ENCODE measurements at regions not wholly inside any gene's neighbourhood (a gene's known extent, or its start where the extent isn't known, plus 50 kb on each side); places are given as distances from the start of the nearest gene placed in this dataset.

DNA sequence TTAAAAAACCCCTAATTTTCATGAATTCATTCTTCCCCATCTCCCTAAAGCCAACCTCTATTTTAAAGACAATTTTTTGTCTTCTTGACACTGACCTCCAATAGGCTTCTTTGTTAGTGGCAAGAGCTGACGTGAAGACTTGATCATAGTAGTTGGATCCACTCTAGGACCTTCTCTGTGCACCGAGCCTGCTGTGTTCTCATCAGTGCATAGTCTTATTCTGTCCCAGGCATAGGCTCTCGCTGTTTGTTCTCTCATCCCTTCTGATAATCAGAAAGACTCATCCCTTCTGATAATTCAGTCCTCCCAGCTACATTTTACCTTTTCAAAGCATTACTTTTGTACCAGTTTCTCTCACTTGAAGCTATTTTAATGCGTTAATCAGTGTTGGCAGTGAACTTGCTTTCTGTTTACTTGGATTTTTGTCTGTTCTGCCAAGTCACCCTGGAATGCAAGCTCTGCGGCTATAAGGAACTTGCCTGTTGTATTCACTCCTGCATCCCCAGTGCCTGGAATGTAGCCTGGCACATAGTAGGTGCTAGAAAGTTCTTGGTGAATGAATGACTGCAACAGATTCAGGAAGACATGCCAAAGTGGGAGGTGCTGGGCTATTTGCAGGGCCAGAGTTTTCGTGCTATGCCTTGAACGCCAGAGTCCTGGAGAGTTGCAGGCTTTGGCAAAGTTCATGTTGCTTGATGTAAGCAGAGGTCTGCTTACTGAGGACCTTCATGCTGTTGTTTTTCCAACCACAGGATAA, 147.6 kb upstream of the MPHOSPH6 start:
- TF ChIP-seq, protein P1, sequence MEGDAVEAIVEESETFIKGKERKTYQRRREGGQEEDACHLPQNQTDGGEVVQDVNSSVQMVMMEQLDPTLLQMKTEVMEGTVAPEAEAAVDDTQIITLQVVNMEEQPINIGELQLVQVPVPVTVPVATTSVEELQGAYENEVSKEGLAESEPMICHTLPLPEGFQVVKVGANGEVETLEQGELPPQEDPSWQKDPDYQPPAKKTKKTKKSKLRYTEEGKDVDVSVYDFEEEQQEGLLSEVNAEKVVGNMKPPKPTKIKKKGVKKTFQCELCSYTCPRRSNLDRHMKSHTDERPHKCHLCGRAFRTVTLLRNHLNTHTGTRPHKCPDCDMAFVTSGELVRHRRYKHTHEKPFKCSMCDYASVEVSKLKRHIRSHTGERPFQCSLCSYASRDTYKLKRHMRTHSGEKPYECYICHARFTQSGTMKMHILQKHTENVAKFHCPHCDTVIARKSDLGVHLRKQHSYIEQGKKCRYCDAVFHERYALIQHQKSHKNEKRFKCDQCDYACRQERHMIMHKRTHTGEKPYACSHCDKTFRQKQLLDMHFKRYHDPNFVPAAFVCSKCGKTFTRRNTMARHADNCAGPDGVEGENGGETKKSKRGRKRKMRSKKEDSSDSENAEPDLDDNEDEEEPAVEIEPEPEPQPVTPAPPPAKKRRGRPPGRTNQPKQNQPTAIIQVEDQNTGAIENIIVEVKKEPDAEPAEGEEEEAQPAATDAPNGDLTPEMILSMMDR (IDR thresholded peaks at IDR 0.05; ENCODE audit: low read depth, low read length), result no peak

DNA sequence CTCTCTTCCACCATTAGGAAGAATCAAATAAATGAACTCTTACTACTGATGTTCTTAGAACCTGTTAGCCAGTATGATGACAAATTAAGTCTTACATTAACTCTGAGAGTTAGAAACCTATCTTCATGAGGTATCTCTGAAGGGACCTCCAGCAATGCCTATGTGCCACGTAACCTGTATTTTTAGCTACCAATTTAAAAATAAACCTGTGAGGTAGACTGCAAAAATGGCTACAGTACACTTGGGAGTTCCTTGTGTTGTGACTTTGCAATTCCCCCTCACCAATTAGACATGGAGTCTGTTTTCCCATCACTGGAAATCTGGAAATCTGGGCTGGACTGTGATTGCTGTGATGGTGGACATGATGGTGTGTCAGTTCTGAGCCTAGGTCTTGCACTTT, 143.7 kb upstream of the MPHOSPH6 start:
- H3K4me3 ChIP-seq (ENCODE audit: low read depth, low read length), result no peak overlapping the region

More for the DNA sequence above, 147.6 kb upstream of the MPHOSPH6 start:
- no peak overlapping the region for H3K4me3 ChIP-seq (ENCODE audit: low read depth, low read length)

DNA sequence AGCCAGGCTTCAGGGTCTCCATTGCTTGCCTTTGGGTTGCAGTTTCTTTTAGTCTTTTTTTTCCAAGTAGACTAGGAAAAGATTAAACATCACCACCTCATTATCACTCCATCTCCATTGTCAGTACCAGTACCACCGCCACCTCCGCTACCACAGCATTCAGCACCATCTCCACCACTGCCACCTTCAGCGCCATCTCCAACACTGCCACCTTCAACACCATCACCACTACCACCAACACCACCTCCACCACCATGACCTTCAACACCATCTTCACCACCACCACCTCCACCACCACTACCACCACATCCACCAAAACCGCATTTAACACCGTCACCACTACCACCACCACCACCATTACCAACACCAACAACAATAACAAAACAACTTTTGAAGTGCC, 141.5 kb upstream of the MPHOSPH6 start:
- no peak overlapping the region for H3K4me3 ChIP-seq (ENCODE audit: low read depth, low read length)
- TF ChIP-seq, protein P1 (IDR thresholded peaks at IDR 0.05; ENCODE audit: low read depth, low read length), result no peak

More for the DNA sequence above, 143.7 kb upstream of the MPHOSPH6 start:
- TF ChIP-seq, protein P1 (IDR thresholded peaks at IDR 0.05; ENCODE audit: low read depth, low read length), result no peak

DNA sequence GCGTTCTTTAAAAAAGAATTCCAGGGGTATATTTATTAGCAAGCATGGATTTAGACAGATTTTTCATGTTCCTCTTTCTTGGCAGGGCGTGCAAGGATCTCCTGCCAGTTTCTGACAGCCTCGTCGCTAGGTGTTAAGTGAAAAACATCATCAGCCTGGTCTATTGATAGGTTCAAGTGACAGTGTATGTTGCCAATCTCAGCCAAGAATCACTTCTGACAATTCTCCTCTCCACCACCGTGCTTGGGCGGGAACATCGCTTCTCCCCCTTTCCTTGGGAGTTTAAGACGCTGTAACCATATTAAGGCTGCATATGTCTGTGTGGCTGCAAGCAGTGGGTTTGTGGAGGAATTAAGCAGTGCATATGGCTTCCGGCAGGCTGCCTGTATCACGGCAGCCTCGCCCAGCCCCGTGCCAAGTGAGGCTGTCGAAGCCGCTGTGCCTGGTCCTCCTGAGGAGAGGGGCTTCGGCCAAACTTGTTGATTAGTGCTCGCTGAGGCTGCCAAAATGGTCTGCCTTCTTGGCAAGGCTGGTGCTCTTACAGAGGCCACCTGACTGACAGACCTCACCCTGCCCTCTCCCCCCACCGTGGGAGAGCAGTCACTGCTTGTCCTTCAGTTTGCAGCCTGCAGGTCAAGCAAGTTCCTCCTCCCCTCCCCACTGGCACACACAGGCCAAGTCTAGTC, 132.2 kb upstream of the MPHOSPH6 start:
- no peak overlapping the region for H3K4me3 ChIP-seq (ENCODE audit: low read depth, low read length)
- TF ChIP-seq, protein P1 (IDR thresholded peaks at IDR 0.05; ENCODE audit: low read depth, low read length), result no peak

DNA sequence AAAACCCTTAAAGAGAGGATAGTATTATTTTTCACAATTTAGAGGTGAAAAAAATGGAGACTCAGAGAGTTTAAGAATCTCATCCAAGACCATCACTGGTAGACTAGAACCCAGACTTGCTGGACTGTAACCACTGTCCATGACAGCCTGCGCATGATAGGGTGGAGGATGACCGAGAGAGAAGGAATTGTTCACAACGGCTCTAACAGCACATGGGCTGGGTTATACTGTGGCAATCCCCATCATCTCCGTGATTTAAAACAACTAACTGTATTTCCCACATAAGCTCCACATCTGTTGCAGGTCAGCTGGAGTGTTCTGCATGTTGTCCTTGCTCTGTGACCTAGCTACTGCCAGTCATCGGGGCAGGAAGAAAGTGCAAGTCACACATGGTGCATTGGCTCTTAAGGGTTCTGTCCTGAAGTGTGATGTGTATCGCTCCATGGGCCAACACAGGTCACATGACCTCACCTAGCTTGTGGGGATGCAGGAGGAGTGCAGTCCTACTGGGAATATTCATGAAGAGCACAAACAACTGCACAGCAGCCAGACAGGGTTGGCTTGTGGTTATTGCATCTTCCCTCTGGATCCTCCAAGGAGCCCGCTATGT, 131.2 kb upstream of the MPHOSPH6 start:
- H3K4me3 ChIP-seq (ENCODE audit: low read depth, low read length), result no peak overlapping the region
- TF ChIP-seq, protein P1 (IDR thresholded peaks at IDR 0.05; ENCODE audit: low read depth, low read length), result no peak

DNA sequence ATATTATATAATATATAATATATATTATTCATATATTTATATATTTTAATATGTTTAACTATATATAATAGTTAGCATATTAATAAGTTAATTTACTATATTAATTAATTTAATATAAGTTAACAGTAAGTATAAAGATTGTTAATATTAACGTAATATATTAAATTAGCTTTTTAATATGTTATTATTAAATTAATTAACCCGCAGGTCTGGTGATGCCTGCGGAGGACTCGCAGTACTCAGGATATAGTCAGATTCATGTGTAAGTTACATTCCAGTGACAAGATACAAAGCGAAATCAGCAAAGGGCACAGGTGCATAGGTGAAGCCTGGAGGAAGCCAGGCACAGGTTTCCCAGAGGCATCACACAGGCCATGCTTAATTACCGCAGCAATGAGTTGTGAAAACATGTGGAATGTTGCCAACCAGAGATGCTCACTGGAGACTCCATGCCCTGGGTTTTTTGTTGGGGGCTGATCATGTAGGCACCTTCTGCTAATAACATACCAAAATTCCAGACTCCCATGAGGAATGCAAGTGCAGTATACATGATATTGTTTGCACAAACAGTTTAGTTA, 130.4 kb upstream of the MPHOSPH6 start:
- H3K4me3 ChIP-seq (ENCODE audit: low read depth, low read length), result no peak overlapping the region
- TF ChIP-seq, protein P1 (IDR thresholded peaks at IDR 0.05; ENCODE audit: low read depth, low read length), result no peak
